B cell (primary cell): ENCODE measurements at regions not wholly inside any gene's neighbourhood (a gene's known extent, or its start where the extent isn't known, plus 50 kb on each side); places are given as distances from the start of the nearest gene placed in this dataset.
"Not testable (repeated sequence)": the region's sequence is repeated elsewhere in the genome, so short reads cannot be mapped to it uniquely, and the experiment has no call there.

Source experiments
- ATAC-seq: fragments of 200-7000 bp; cut with Tn5 transposase; one replicate; pipeline ENCODE4 v1.10.0; 2021; ENCODE audit warnings: low read depth, mild to moderate bottlenecking, moderate number of reproducible peaks, moderate library complexity
- CTCF ChIA-PET: fragments of 350-600 bp; sonication (Branson Sonifier 250); formaldehyde crosslinking; loops from one replicate; lab custom pipeline; 2021; ENCODE audit warnings: antibody characterized with exemption, inconsistent platforms; lab: Charles Lee
- POLR2A ChIA-PET: fragments of 350-600 bp; sonication (Branson Sonifier 250); formaldehyde crosslinking; loops from one replicate; lab custom pipeline; 2021; ENCODE audit warnings: antibody characterized with exemption; lab: Charles Lee
- DNase-seq: peaks from one replicate; pipeline ENCODE4 v3.0.0; 2013
- H2AFZ ChIP-seq: 2 replicates; pipeline ENCODE4 v1.6.1; 2012; ENCODE audit warnings: mild to moderate bottlenecking, low read depth, low read length; ENCODE audit not compliant: insufficient read depth, poor library complexity, severe bottlenecking
- H3K27ac ChIP-seq, 2 donors: 1 replicate in 1 of 2; 2 replicates in 1 of 2; pipeline ENCODE4 v1.5.1; 2012 to 2013; ENCODE audit warnings: low read length in 2 of 2, mild to moderate bottlenecking in 2 of 2, moderate library complexity in 1 of 2
- H3K27me3 ChIP-seq, 4 experiments: fragments of 200-600 bp in 1 of 4; sonication (generic) in 1 of 4; replicated peaks in 1 of 4; 1 replicate in 2 of 4; 2 replicates in 2 of 4; pipeline versions ENCODE4 v1.6.1 to v1.7.0; 2013 to 2016; ENCODE audit warnings: low read length in 3 of 4, mild to moderate bottlenecking in 2 of 4, mixed read lengths in 1 of 4, moderate library complexity in 1 of 4; ENCODE audit not compliant: insufficient read depth in 4 of 4, control insufficient read depth in 3 of 4; ENCODE audit errors: control extremely low read depth in 1 of 4
- H3K36me3 ChIP-seq, 2 experiments: replicated peaks in 1 of 2; 1 replicate in 1 of 2; 2 replicates in 1 of 2; pipeline versions ENCODE4 v1.6.1 to v1.7.1; 2013; ENCODE audit warnings: low read length in 1 of 2; ENCODE audit not compliant: insufficient read depth in 2 of 2, control insufficient read depth in 1 of 2; ENCODE audit errors: control extremely low read depth in 1 of 2, extremely low read depth in 1 of 2
- H3K4me1 ChIP-seq, 2 donors: fragments of 200-600 bp in 1 of 2; sonication (generic) in 1 of 2; 1 replicate in 1 of 2; 2 replicates in 1 of 2; pipeline versions ENCODE4 v1.5.1 to v1.6.1; 2013 to 2017; ENCODE audit warnings: low read length in 2 of 2; ENCODE audit not compliant: control insufficient read depth in 2 of 2, insufficient read depth in 2 of 2
- H3K4me2 ChIP-seq: replicated peaks from 2 replicates; pipeline ENCODE3; 2012; ENCODE audit warnings: mild to moderate bottlenecking, low read depth, low read length; ENCODE audit not compliant: poor library complexity, severe bottlenecking
- H3K4me3 ChIP-seq, 5 experiments: fragments of 200-600 bp in 1 of 5; sonication (generic) in 1 of 5; 1 replicate in 3 of 5; 2 replicates in 2 of 5; pipeline versions ENCODE4 v1.5.1 to v1.7.0; 2011 to 2016; ENCODE audit warnings: low read length in 4 of 5, mild to moderate bottlenecking in 4 of 5, low read depth in 2 of 5, control low read depth in 1 of 5, moderate library complexity in 1 of 5; ENCODE audit not compliant: insufficient read depth in 1 of 5; ENCODE audit errors: control extremely low read depth in 1 of 5, extremely low read depth in 1 of 5
- H3K79me2 ChIP-seq: fragments of 200-600 bp; sonication (generic); one replicate; pipeline ENCODE4 v1.6.0; 2016; ENCODE audit warnings: low read length; ENCODE audit not compliant: control insufficient read depth, insufficient read depth
- H3K9ac ChIP-seq: fragments of 200-600 bp; sonication (generic); 2 replicates; pipeline ENCODE4 v1.6.1; 2017; ENCODE audit warnings: mild to moderate bottlenecking, low read length, moderate library complexity
- H3K9me3 ChIP-seq, 3 donors: one replicate each; pipeline versions ENCODE4 v1.6.1 to v1.7.1; 2013; ENCODE audit warnings: low read length in 2 of 3; ENCODE audit not compliant: control insufficient read depth in 2 of 3, insufficient read depth in 1 of 3; ENCODE audit errors: control extremely low read depth in 1 of 3
- H4K20me1 ChIP-seq: 2 replicates; pipeline ENCODE4 v1.6.0; 2012; ENCODE audit warnings: mild to moderate bottlenecking, low read length; ENCODE audit not compliant: insufficient read depth, control insufficient read depth, poor library complexity, severe bottlenecking
- H3K27ac Mint-ChIP-seq: one replicate; pipeline ENCODE4 v1.8.0; 2021; ENCODE audit warnings: mixed read lengths
- H3K27me3 Mint-ChIP-seq: one replicate; pipeline ENCODE4 v1.8.0; 2021; ENCODE audit warnings: mixed read lengths
- H3K4me1 Mint-ChIP-seq: one replicate; pipeline ENCODE4 v1.8.0; 2021; ENCODE audit warnings: mixed read lengths
- H3K4me3 Mint-ChIP-seq: one replicate; pipeline ENCODE4 v1.8.0; 2021; ENCODE audit warnings: mixed read lengths
- H3K9me3 Mint-ChIP-seq: one replicate; pipeline ENCODE4 v1.8.0; 2022; ENCODE audit warnings: mixed read lengths; ENCODE audit not compliant: insufficient read depth
- CTCF ChIP-seq: fragments of 200-600 bp; IDR thresholded peaks from one replicate; pipeline ENCODE4 v1.8.0; 2022; ENCODE audit warnings: antibody characterized with exemption, mild to moderate bottlenecking
- EZH2 ChIP-seq: IDR thresholded peaks from 2 replicates; pipeline ENCODE4 v1.6.1; 2012; ENCODE audit warnings: borderline replicate concordance, low read depth, mild to moderate bottlenecking, moderate library complexity, low read length; ENCODE audit not compliant: insufficient read depth, poor library complexity, severe bottlenecking
- WGBS: methylation state at CpG from one replicate; pipeline ENCODE4 v1.1.5; 2013; ENCODE audit warnings: missing lambda C conversion rate; ENCODE audit not compliant: insufficient coverage; 5-methylcytosine and 5-hydroxymethylcytosine counted together
- intact Hi-C: fragments of 100-400 bp; cut with micrococcal nuclease; formaldehyde crosslinking; loops from one replicate; pipeline ENCODE4 v1.10.0; 2022

- no peak overlapping the region for H3K4me3 ChIP-seq
- H3K9me3 ChIP-seq, result no peaks in the 10 kb centered on the region
- Mint-ChIP-seq H3K27ac (no peak overlapping the region), H3K4me1 (no peaks in the 10 kb centered on the region), H3K9me3 (no peaks in the 10 kb centered on the region), H3K27me3 (peaks cover 11% of the 10 kb centered on the region), H3K4me3 (no peak overlapping the region)
- no peak overlapping the region for H2AFZ ChIP-seq
- H4K20me1 ChIP-seq, result no peaks in the 10 kb centered on the region
- ATAC-seq (no peak), DNase-seq (no peak)
- CTCF ChIA-PET, result no interaction called here
- H3K36me3 ChIP-seq, result no peaks in the 10 kb centered on the region
- no peaks in the 10 kb centered on the region for H3K4me1 ChIP-seq
- no CpG with 5 or more reads among the region's 9 CpGs for WGBS
- intact Hi-C loops, result no loop called here
- TF ChIP-seq CTCF (no peak), EZH2 (no peak)
- peaks cover 0 to 4% (median 0%) of the 10 kb centered on the region in 4 experiments for H3K27me3 ChIP-seq
- H3K27ac ChIP-seq, result no peak overlapping the region
- POLR2A ChIA-PET, result no interaction called here
- H3K4me2 ChIP-seq, result no peak overlapping the region
- no peaks in the 10 kb centered on the region for H3K79me2 ChIP-seq
- H3K9ac ChIP-seq, result no peak overlapping the region
These were observed 497.4 kb downstream of the DISC1 start for GRCh38 chr1:232123775-232124659.

- H3K27ac Mint-ChIP-seq, DNase-seq, H3K9ac ChIP-seq, intact Hi-C loops, H3K36me3 ChIP-seq, H4K20me1 ChIP-seq, H3K79me2 ChIP-seq, H3K4me3 Mint-ChIP-seq, ATAC-seq, CTCF ChIA-PET, H3K4me1 Mint-ChIP-seq, H3K4me2 ChIP-seq, H3K4me3 ChIP-seq, H3K4me1 ChIP-seq, POLR2A ChIA-PET, H3K9me3 Mint-ChIP-seq, H3K27me3 ChIP-seq, H2AFZ ChIP-seq, H3K9me3 ChIP-seq, H3K27me3 Mint-ChIP-seq, H3K27ac ChIP-seq: not testable (repeated sequence)
- 90% methylated on average over 2 of the region's 4 CpGs for WGBS
These were observed 491.3 kb downstream of the DISC1 start for GRCh38 chr1:232117903-232118302.
